ENCODE measurements at regions not wholly inside any gene's neighbourhood (a gene's known extent, or its start where the extent isn't known, plus 50 kb on each side); places are given as distances from the start of the nearest gene placed in this dataset.
A peak's percentile ranks its signal among the peaks of the same experiment; 100 is the strongest.
"Not testable (repeated sequence)": the region's sequence is repeated elsewhere in the genome, so short reads cannot be mapped to it uniquely, and the experiment has no call there.

GRCh38 chr5:162811071-162811470 is 626.3 kb upstream of the CCNG1 start:
- DNase-seq: no peak

DNA sequence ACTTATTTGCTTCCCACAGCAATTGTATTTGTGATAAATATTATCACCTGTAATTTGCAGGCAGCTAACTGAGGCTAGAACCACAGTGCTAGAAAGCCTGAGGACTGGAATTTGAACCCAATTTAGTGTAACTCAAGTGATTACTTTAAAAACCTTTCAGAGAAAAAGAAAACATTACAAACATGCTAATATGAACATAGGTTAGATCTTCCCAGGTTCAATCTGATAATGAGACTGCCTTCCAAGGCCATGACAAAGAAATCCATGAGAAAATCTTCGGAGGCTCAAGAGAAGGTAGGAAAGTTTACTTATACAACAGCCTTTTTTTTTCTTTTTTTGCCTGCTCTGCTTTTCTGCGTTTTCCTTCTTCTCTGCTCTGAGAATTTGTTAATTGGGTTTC is 620.6 kb upstream of the CCNG1 start:
- no peak for DNase-seq

DNA sequence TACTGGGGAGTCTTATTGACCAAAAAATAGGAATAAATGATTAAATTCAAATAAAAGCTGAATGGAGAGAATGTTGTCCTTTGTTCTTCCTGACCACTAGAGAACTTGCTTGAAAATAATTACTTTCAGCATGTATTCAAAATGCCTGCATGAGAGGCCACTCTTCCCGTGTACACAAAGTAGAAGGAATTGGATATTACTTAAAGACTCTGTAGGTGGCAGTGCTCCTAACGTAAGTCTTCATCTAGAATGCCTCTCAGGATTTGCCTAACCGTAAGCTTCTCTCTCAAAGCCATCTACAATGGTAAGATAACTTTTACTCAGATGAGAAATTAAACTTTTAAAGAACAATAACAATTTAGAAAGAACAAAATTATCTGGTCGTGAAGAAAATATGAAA is 620.0 kb upstream of the CCNG1 start:
- DNase-seq: no peak

- DNase-seq: not testable (repeated sequence)
Observed at GRCh38 chr5:162821664-162822063, 615.7 kb upstream of the CCNG1 start.

DNA sequence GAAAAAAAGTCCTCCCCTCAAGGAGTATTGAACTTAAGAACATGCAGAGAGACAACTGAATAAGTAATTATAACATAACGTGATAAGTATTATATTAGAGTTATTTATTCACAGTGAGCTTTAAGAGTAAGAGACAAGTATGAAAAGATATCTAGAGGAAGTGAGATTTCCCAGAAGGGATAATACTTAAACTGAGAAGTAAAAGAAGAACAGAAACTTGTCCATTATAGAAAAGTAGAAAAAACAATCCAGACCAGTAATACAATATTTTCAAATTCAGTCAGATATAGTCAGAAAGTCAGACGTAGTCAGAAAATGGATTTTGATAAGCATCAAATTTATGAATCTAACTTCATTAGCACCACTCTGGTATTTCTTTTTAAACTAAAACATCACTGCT is 613.0 kb upstream of the CCNG1 start:
- DNase-seq: no peak

- no peak for DNase-seq
Observed at GRCh38 chr5:162837155-162837554, 600.2 kb upstream of the CCNG1 start.

- no peak for DNase-seq
Observed at GRCh38 chr5:162842727-162843126, 594.7 kb upstream of the CCNG1 start.

DNA sequence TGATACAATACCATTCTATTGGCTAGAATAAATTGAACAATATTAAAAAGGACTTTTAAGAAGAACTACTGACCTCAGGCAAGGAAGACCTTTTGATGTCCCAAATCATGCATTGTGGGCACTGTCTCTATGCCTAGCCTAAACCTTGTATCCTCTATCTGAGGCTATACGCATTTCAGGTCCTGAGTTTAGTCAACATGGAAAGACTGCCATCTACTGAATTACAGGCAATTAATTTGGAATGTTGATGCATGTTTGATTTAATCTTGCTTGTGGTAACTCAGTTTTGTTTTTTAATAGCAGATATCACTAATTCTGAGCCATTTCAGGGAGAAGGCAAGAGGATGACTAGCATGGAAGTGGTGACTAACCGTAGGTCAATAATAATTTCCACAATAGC is 585.3 kb upstream of the CCNG1 start:
- no peak for DNase-seq

- no peak for DNase-seq
Observed at GRCh38 chr5:162858770-162859169, 578.6 kb upstream of the CCNG1 start.

DNA sequence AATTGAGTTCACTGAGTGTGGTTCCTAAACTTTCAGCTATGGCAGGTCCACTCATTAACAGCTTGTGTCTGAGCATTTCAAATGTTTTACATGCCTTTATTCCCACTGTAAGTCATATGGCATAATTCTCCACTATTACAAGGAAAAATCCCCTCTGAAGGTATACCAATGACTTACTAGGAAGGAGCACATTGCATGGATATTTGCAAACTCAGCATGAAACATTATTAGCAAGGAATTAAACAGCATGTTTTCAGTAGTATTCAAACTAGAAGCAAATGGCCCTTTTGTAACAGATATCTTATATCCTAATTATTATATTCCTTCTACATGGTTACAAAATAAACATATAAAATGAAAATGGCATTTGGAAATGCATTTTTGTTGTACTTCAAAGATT is 566.4 kb upstream of the CCNG1 start:
- DNase-seq: no peak

GRCh38 chr5:162882629-162883028 is 554.8 kb upstream of the CCNG1 start:
- DNase-seq: no peak

GRCh38 chr5:162886717-162887116 is 550.7 kb upstream of the CCNG1 start:
- no peak for DNase-seq

GRCh38 chr5:162888268-162888667 is 549.1 kb upstream of the CCNG1 start:
- no peak for DNase-seq

DNA sequence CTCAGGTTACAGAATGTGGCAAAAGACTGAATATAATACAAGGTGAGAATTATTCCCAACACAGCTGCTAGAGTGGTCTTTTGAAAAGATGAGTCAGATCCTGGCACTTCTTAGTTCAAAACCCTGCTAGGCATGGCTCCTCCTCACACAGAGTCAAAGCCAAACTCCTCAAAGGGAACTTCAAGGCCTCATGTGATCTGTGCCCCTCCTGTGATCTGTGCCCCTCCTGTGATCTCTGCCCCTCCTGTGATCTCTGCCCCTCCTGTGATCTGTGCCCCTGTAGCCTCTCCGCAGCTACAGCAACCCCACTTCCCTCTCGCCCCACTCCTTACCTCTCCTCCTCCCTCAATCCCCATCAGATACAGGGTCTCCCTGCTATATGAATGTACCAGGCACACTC is 525.5 kb upstream of the CCNG1 start:
- no peak for DNase-seq

DNA sequence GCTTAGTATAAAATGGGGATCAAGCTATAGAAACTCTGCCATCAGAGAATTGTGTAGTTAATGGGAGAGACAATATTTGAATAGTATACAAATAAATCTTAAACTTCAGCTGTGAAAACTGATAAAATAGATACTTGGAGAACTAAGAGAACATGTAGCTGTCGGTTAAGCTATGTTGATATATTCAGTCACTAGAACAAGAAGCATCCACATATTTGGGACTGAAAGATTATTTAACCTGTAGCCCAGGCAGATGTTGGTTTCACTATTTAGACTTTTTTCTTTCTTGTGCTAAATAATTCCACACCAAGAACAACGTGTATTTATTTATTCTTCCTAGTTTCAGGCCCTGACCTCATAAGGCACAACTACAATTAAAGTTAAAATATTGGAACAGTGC is 521.0 kb upstream of the CCNG1 start:
- DNase-seq: no peak

DNA sequence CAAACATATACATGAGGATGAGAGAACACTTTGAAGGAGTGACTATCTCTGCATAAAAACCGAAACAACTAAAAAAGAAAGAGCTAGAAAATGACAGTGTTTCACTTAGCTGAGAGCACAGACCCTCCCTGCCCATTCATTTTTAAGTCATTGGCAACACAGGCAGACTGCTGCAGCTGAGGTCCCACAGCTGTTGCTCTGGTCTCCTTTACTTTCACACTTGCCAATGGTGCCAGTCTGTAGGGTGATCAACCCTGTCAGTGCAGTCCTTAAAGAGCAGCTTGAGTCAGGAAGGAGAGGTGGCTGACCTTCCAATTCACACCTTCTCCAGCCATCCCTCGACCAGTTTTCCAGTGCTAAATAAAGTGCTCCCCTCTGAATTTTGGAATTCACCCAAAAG is 508.3 kb upstream of the CCNG1 start:
- DNase-seq: no peak

GRCh38 chr5:162931501-162931900 is 505.9 kb upstream of the CCNG1 start:
- no peak for DNase-seq

- DNase-seq: peak; percentile 56
Observed at GRCh38 chr5:162939991-162940390, 497.4 kb upstream of the CCNG1 start.

DNA sequence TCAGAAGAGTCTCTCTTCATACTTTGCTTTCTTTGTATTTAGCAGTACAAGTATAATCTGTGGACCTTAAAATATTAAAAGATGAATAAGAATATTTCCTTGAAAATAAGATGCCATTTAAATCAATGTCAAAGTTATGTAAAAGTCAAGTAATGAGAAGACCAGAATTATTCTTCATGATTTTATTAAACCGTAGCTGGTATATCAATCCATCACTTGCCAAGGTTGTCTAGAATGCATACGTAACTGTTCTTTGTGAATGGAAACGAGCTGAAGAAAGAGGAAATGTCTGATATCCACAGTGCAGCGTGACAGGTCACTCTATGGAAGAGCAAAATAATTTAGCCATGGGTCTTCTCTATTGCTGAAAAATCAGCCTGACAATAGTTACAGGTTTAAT is 488.7 kb upstream of the CCNG1 start:
- DNase-seq: no peak

- DNase-seq: no peak
Observed at GRCh38 chr5:162956570-162956969, 480.8 kb upstream of the CCNG1 start.

DNA sequence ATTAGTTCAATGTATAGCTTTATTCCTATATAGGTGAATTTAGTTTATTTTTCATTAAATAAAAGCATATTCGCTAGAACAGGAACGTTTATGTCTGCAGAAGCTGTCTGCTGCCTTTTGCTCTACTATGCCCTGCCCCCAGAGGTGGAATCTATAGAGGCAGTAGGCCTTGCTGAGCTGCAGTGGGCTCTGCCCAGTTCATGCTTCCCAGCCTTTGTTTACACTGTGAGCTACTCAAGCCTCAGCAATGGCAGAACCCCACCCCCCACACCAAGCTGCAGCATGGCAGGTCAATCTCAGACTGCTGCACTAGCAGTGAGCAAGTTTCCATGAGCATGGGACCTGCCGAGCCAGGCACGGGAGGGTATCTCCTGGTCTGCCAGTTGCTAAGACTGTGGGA is 473.3 kb upstream of the CCNG1 start:
- DNase-seq: peak; percentile 55

DNA sequence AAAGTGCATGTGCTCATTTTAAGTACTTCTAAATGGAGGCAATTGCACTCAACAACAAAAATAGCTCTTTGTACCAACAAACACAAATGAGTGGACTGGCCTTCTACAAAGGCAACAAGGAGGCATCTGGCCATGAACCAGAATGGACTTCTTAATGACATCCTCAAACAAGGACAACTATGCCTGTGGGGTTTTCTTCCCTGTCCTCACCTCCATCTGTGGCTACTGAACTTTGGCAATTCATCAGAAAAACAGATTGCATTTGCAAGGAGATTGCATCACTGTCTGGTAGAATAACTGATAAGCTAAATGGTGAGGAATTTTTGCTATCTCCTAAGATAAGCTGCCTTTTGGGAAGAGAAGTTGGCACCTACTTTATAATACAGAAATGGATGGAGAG is 447.3 kb upstream of the CCNG1 start:
- DNase-seq: no peak

DNA sequence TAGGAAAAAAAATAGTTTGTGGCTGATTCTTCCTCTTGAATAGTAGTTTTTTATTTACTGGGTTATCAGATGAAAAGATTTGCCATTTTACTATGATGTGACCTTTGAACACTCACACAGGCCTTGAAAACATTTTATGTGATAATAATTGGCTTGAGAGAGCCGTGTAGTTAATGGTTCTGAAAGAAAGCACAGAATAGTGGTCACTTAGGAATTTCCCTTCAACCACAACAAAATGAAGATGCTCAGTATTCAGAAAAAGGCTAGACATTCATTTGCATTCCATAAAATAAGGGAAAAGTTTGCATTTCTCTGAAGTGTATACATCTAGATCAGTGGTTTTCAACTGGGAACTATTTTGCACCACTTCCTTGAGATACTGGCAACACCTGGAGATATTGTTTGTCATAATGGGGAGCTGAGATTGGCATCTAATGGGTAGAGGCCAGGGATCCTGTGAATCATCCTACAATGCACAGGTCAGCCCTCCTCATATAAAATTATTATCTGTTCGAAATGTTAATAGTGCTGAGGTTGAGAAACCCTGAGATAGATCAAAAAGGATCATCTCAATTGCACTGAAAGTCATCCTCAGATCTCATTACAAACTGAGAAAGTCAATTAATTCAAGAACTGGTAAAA is 446.4 kb upstream of the CCNG1 start:
- no peak for DNase-seq

DNA sequence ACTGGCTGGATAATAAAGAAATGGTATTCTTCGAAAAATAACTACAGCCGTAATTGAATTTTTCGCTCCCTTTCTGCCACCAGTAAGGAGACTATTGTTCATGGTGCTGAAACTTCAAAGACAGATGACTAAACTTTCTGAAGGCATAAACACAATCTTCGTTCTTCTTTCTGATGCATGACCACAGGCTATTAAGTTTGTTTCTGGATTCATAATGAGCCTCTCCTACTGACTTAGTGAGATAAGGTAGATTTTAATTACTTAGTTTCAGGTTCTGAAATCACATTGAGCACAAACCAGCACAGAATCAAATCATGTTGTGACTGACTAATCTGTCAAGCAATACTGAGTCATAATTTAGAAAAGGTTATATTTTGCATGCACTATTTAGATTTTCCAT is 441.8 kb upstream of the CCNG1 start:
- no peak for DNase-seq

- no peak for DNase-seq
Observed at GRCh38 chr5:162996053-162996452, 441.3 kb upstream of the CCNG1 start.

DNA sequence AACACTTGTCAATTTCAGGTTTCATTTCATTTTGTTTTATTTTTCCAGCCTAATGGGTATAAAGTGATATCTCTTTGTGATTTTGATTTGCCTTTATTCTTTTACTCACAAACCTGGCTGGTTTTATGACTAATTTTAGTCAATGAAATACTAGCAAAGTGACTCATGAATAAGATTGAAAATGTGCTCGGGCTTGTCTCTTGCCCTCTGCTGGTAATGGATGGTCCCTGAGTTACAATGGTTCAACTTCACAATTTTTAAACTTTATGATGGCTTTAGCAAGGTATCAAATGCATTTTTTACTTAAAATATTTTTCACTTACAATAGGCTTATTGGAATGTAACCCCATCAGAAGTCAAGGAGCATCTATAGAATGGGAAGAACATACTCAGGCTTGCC is 431.4 kb upstream of the CCNG1 start:
- no peak for DNase-seq
